ENCODE measurements at regions not wholly inside any gene's neighbourhood (a gene's known extent, or its start where the extent isn't known, plus 50 kb on each side); places are given as distances from the start of the nearest gene placed in this dataset.
"Not testable (repeated sequence)": the region's sequence is repeated elsewhere in the genome, so short reads cannot be mapped to it uniquely, and the experiment has no call there.

DNA sequence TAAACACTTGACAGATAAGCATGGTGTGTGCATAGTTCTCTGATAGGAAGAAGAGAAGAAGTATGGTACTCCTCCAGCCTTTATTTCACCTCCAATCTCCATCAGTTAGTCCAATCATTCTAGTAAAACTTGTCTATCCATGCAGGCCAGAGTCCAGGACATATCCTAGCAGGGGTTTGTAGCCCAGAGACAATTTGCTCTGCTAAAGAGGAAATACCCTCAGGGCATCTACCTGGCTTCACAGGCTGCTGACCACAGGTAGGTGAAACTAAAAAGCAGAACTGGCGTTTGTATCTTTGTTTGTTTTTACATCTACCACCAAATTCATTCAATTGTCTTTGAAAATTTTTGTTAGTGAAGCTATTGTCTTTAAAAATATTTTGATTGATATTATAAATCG, 717.6 kb downstream of the FSCB start:
- no peaks in the 10 kb centered on the region for H3K36me3 ChIP-seq
- TF ChIP-seq POLR2A (IDR thresholded peaks at IDR 0.05), result no peak
- TF ChIP-seq EP300 (IDR thresholded peaks at IDR 0.05; ENCODE audit: low read depth), result no peak
- TF ChIP-seq POLR2AphosphoS5 (IDR thresholded peaks at IDR 0.05), result no peak
- TF ChIP-seq, protein P1, sequence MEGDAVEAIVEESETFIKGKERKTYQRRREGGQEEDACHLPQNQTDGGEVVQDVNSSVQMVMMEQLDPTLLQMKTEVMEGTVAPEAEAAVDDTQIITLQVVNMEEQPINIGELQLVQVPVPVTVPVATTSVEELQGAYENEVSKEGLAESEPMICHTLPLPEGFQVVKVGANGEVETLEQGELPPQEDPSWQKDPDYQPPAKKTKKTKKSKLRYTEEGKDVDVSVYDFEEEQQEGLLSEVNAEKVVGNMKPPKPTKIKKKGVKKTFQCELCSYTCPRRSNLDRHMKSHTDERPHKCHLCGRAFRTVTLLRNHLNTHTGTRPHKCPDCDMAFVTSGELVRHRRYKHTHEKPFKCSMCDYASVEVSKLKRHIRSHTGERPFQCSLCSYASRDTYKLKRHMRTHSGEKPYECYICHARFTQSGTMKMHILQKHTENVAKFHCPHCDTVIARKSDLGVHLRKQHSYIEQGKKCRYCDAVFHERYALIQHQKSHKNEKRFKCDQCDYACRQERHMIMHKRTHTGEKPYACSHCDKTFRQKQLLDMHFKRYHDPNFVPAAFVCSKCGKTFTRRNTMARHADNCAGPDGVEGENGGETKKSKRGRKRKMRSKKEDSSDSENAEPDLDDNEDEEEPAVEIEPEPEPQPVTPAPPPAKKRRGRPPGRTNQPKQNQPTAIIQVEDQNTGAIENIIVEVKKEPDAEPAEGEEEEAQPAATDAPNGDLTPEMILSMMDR (IDR thresholded peaks at IDR 0.05), result no peak
- H3K4me3 ChIP-seq, result no peak overlapping the region
- DNase-seq, result no peak
- no peak overlapping the region for H3K27ac ChIP-seq
- no peaks in the 10 kb centered on the region for H3K9me3 ChIP-seq
- in situ Hi-C loops (cut with MboI; ENCODE audit: low pct_ligation_motif_present in 1 of 4, low pct_unique_long_range_greater_than_20kb in 1 of 4, low sequenced_read_pairs in 3 of 4), result no loop called here
- H3K4me1 ChIP-seq, result no peaks in the 10 kb centered on the region
- H3K27me3 ChIP-seq, result no peaks in the 10 kb centered on the region
- intact Hi-C loops (cut with DNase I; ENCODE audit: low total_unique reads), result no loop called here
- 64 to 80% methylated on average over 1 to 2 of the region's 2 CpGs for WGBS, 2 donors (ENCODE audit: low coverage in 1 of 2)

DNA sequence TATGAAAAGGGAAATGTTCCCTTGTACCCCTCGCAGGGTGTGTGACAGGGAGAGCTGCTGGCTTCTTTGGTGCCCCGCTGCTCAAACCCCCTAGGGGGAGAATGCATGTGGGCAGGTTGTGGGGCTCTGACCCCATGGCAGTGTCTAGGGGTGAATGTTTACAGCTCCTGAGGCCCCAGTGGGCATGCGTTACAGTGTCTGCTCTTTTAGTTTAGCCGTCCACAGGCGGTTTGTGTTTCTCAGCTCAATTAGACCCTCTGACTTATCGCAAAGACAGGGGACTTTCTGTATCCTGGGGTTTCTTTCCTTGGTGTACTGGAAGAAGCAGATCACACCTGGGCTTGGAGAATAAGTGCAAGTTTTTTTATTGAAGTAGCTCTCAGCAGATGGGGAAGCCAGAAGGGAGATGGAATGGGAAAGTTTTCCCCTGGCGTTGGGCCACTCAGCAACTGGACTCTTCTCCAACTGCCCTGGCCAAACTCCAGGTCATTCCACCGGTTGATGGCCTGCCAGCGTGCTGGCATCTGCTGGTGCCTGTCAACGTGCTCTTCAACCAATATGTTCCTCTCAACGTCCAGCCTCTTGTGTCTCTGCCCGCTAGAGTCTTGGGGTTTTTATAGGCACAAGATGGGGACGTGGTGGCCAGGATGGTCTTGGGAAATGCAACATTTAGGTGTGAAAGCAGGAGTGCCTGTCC, 720.9 kb downstream of the FSCB start:
- intact Hi-C loops (cut with DNase I; ENCODE audit: low total_unique reads) (no loop called here), in situ Hi-C loops (cut with MboI; ENCODE audit: low pct_ligation_motif_present in 1 of 4, low pct_unique_long_range_greater_than_20kb in 1 of 4, low sequenced_read_pairs in 3 of 4) (no loop called here)
- WGBS, 2 donors (ENCODE audit: low coverage in 1 of 2), result 74% methylated on average over 6 to 13 of the region's 13 CpGs
- Histone ChIP-seq H3K27me3 (no peaks in the 10 kb centered on the region), H3K4me3 (no peak overlapping the region), H3K27ac (no peak overlapping the region), H3K36me3 (no peaks in the 10 kb centered on the region), H3K4me1 (no peaks in the 10 kb centered on the region), H3K9me3 (no peaks in the 10 kb centered on the region)
- TF ChIP-seq POLR2AphosphoS5 (IDR thresholded peaks at IDR 0.05) (no peak), EP300 (IDR thresholded peaks at IDR 0.05; ENCODE audit: low read depth) (no peak), POLR2A (IDR thresholded peaks at IDR 0.05) (no peak)
- TF ChIP-seq, protein P1 (IDR thresholded peaks at IDR 0.05), result no peak
- no peak for DNase-seq

DNA sequence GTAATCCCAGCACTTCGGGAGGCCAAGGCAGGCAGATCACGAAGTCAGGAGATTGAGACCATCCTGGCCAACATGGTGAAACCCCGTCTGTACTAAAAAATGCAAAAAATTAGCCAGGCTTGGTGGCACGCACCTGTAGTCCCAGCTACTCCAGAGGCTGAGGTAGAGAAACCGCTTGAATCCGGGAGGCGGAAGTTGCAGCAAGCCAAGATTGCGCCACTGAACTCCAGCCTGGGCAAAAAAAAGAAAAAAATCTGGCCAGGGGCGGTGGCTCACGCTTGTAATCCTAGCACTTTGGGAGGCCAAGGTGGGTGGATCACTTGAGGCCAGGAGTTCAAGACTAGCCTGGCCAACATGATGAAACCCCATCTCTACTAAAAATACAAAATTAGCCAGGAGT, 722.7 kb downstream of the FSCB start:
- in situ Hi-C loops (cut with MboI; ENCODE audit: low pct_ligation_motif_present in 1 of 4, low pct_unique_long_range_greater_than_20kb in 1 of 4, low sequenced_read_pairs in 3 of 4); H3K27me3 ChIP-seq: not testable (repeated sequence)

DNA sequence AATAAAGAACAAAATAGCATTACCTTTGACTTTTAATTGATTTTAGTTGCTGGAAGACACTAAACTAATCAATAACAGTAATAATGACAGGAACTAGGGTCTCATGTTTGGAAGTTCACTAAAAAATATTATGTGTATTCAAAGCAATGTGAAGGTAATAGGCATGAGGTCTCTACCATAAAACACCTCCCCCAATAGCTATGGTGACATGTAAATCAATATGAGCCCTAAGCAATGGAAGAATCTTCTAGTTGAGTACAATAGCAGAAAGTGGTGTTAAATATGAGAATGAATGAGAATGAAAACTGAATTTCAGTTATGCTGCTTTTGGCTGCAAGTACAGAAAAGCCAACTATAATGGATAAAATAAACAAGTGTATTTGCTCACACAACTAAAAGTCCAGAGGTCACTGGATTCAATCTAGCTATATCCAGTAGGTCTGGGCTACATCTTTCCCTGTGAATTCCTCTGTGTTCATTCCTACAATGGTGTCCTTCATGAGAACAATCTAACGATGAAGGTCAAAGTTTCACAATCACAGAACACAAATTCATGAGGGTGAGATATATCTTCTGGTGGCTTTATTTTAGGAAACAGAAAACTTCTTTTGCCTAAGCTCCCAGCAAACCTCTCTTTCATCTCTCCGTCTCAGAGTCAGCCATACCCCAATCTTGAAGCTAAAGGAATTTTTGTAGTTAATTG, 728.0 kb downstream of the FSCB start:
- no peaks in the 10 kb centered on the region for H3K27me3 ChIP-seq
- TF ChIP-seq POLR2AphosphoS5 (IDR thresholded peaks at IDR 0.05) (no peak), POLR2A (IDR thresholded peaks at IDR 0.05) (no peak), EP300 (IDR thresholded peaks at IDR 0.05; ENCODE audit: low read depth) (no peak)
- TF ChIP-seq, protein P1 (IDR thresholded peaks at IDR 0.05), result no peak
- no peak overlapping the region for H3K27ac ChIP-seq
- in situ Hi-C loops (cut with MboI; ENCODE audit: low pct_ligation_motif_present in 1 of 4, low pct_unique_long_range_greater_than_20kb in 1 of 4, low sequenced_read_pairs in 3 of 4) (no loop called here), intact Hi-C loops (cut with DNase I; ENCODE audit: low total_unique reads) (no loop called here)
- 38 to 51% methylated on average over 2 of the region's 2 CpGs for WGBS, 2 donors (ENCODE audit: low coverage in 1 of 2)
- peaks cover 0 to 4% of the 10 kb centered on the region in 2 donors for H3K9me3 ChIP-seq
- no peaks in the 10 kb centered on the region for H3K36me3 ChIP-seq
- no peak overlapping the region for H3K4me3 ChIP-seq
- peaks cover 0 to 10% (median 0%) of the 10 kb centered on the region in 4 donors for H3K4me1 ChIP-seq
- no peak for DNase-seq

More for the DNA sequence above, 722.7 kb downstream of the FSCB start:
- intact Hi-C loops (cut with DNase I; ENCODE audit: low total_unique reads); DNase-seq; H3K36me3 ChIP-seq; H3K4me1 ChIP-seq; H3K27ac ChIP-seq; H3K9me3 ChIP-seq; H3K4me3 ChIP-seq: not testable (repeated sequence)
- 80 to 92% methylated on average over 1 to 10 of the region's 10 CpGs for WGBS, 2 donors (ENCODE audit: low coverage in 1 of 2)
